ENCODE measurements at regions not wholly inside any gene's neighbourhood (a gene's known extent, or its start where the extent isn't known, plus 50 kb on each side); places are given as distances from the start of the nearest gene placed in this dataset.

DNA sequence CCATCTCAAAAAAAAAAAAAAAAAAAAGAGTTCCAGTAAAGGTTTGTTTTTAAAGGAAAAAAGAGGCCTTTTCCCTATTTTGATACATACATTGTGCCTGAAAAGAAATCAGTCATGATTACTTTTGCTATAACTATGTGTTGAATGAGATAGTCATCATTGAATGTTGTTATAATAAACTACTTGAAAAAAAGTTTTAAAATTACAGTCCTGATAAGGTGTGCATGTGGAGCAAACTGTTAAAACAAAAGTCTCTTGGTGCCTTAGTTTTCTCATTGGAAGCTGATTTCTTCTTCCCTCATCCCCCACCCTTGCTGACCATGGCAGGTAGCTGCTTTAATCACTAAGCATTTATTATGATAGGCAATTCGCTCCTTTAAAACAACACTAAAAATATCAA lies 172.3 kb upstream of the TBCA start:
- no peaks in the 10 kb centered on the region for H3K36me3 ChIP-seq (ENCODE audit: control insufficient read depth in 4 of 4, insufficient read depth in 4 of 4, low read length in 3 of 4)
- H3K4me3 ChIP-seq (ENCODE audit: control insufficient read depth in 1 of 7, extremely low read depth in 1 of 7, insufficient read depth in 4 of 7, low read depth in 2 of 7, low read length in 6 of 7), result no peak overlapping the region
- DNase-seq, result no peak
- CTCF ChIA-PET, result interaction anchor here (0.9 kb wide), 1 partner anchor 60 kb away, joined by 4 read pairs; no protein-coding TSS in a partner anchor
- H3K27ac ChIP-seq (ENCODE audit: insufficient read depth in 1 of 2, low read depth in 1 of 2, low read length in 2 of 2, poor library complexity in 1 of 2, severe bottlenecking in 2 of 2), result no peak overlapping the region
- H3K4me1 ChIP-seq (ENCODE audit: control extremely low read depth in 1 of 4, control insufficient read depth in 4 of 4, insufficient read depth in 4 of 4, low read length in 3 of 4), result no peaks in the 10 kb centered on the region
- H3K27me3 ChIP-seq (replicated peaks in 2 of 5; ENCODE audit: control insufficient read depth in 4 of 5, insufficient read depth in 5 of 5, low read length in 4 of 5), result peaks cover 2 to 12% (median 4%) of the 10 kb centered on the region in 5 experiments
- no peaks in the 10 kb centered on the region for H3K9me3 ChIP-seq (ENCODE audit: control extremely low read depth in 1 of 5, control insufficient read depth in 4 of 5, insufficient read depth in 2 of 5, low read depth in 1 of 5, low read length in 4 of 5)
- WGBS (ENCODE audit: insufficient coverage), result no CpG with 5 or more reads among the region's 1 CpG
- POLR2A ChIA-PET, result no interaction called here

- H3K4me1 ChIP-seq (ENCODE audit: control extremely low read depth in 1 of 4, control insufficient read depth in 4 of 4, insufficient read depth in 4 of 4, low read length in 3 of 4), result no peaks in the 10 kb centered on the region
- POLR2A ChIA-PET, result no interaction called here
- no peaks in the 10 kb centered on the region for H3K9me3 ChIP-seq (ENCODE audit: control extremely low read depth in 1 of 5, control insufficient read depth in 4 of 5, insufficient read depth in 2 of 5, low read depth in 1 of 5, low read length in 4 of 5)
- H3K27ac ChIP-seq (ENCODE audit: insufficient read depth in 1 of 2, low read depth in 1 of 2, low read length in 2 of 2, poor library complexity in 1 of 2, severe bottlenecking in 2 of 2), result no peak overlapping the region
- WGBS (ENCODE audit: insufficient coverage), result 97% methylated on average over 5 of the region's 7 CpGs
- H3K4me3 ChIP-seq (ENCODE audit: control insufficient read depth in 1 of 7, extremely low read depth in 1 of 7, insufficient read depth in 4 of 7, low read depth in 2 of 7, low read length in 6 of 7), result no peak overlapping the region
- CTCF ChIA-PET, result no interaction called here
- H3K36me3 ChIP-seq (ENCODE audit: control insufficient read depth in 4 of 4, insufficient read depth in 4 of 4, low read length in 3 of 4), result no peaks in the 10 kb centered on the region
- H3K27me3 ChIP-seq (replicated peaks in 2 of 5; ENCODE audit: control insufficient read depth in 4 of 5, insufficient read depth in 5 of 5, low read length in 4 of 5), result peaks cover 2 to 12% (median 4%) of the 10 kb centered on the region in 5 experiments
- no peak for DNase-seq
Observed at GRCh38 chr5:77947041-77947428, 170.9 kb upstream of the TBCA start.

DNA sequence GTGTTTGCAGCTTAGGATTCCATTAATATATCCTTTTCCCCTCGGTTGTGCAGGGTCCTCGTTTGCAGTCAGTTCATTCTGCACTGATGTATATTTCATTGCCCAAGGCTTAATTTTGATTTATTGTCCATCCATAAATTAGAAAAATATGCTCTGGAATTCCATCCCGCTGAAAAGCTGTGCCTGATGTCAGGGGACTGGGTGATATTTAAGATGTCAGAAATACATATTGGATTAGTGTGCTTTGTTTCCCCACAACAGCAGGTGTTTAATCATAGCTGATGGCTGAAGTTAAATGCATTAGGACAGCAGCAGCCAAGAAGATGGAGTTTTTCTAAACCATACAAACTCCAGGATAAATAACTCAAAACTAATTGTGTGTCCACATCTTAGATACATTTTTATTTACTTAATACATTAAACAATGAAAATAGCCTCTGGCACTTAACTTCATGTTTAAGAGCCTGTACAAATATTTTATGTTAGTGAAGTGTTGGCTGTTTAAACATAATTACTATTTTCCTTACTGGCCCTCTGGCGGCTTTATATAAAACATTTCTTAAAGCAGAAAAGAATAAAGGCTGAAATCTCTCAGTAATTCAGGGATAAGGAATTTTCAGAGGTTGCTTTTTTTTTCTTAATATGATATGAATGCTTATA lies 170.4 kb upstream of the TBCA start:
- H3K4me1 ChIP-seq (ENCODE audit: control extremely low read depth in 1 of 4, control insufficient read depth in 4 of 4, insufficient read depth in 4 of 4, low read length in 3 of 4), result no peaks in the 10 kb centered on the region
- H3K27ac ChIP-seq (ENCODE audit: insufficient read depth in 1 of 2, low read depth in 1 of 2, low read length in 2 of 2, poor library complexity in 1 of 2, severe bottlenecking in 2 of 2), result no peak overlapping the region
- no peaks in the 10 kb centered on the region for H3K36me3 ChIP-seq (ENCODE audit: control insufficient read depth in 4 of 4, insufficient read depth in 4 of 4, low read length in 3 of 4)
- WGBS (ENCODE audit: insufficient coverage), result 100% methylated on average over 1 of the region's 4 CpGs
- peaks cover 2 to 12% (median 4%) of the 10 kb centered on the region in 5 experiments for H3K27me3 ChIP-seq (replicated peaks in 2 of 5; ENCODE audit: control insufficient read depth in 4 of 5, insufficient read depth in 5 of 5, low read length in 4 of 5)
- DNase-seq, result no peak
- no peaks in the 10 kb centered on the region for H3K9me3 ChIP-seq (ENCODE audit: control extremely low read depth in 1 of 5, control insufficient read depth in 4 of 5, insufficient read depth in 2 of 5, low read depth in 1 of 5, low read length in 4 of 5)
- no peak overlapping the region for H3K4me3 ChIP-seq (ENCODE audit: control insufficient read depth in 1 of 7, extremely low read depth in 1 of 7, insufficient read depth in 4 of 7, low read depth in 2 of 7, low read length in 6 of 7)
- CTCF ChIA-PET, result no interaction called here
- POLR2A ChIA-PET, result no interaction called here

GRCh38 chr5:77945874-77946273 lies 169.7 kb upstream of the TBCA start:
- peaks cover 2 to 12% (median 4%) of the 10 kb centered on the region in 5 experiments for H3K27me3 ChIP-seq (replicated peaks in 2 of 5; ENCODE audit: control insufficient read depth in 4 of 5, insufficient read depth in 5 of 5, low read length in 4 of 5)
- no peak overlapping the region for H3K27ac ChIP-seq (ENCODE audit: insufficient read depth in 1 of 2, low read depth in 1 of 2, low read length in 2 of 2, poor library complexity in 1 of 2, severe bottlenecking in 2 of 2)
- CTCF ChIA-PET, result no interaction called here
- no peaks in the 10 kb centered on the region for H3K4me1 ChIP-seq (ENCODE audit: control extremely low read depth in 1 of 4, control insufficient read depth in 4 of 4, insufficient read depth in 4 of 4, low read length in 3 of 4)
- H3K36me3 ChIP-seq (ENCODE audit: control insufficient read depth in 4 of 4, insufficient read depth in 4 of 4, low read length in 3 of 4), result no peaks in the 10 kb centered on the region
- no peak for DNase-seq
- POLR2A ChIA-PET, result no interaction called here
- H3K4me3 ChIP-seq (ENCODE audit: control insufficient read depth in 1 of 7, extremely low read depth in 1 of 7, insufficient read depth in 4 of 7, low read depth in 2 of 7, low read length in 6 of 7), result no peak overlapping the region
- peaks cover 0 to under 1% (median 0%) of the 10 kb centered on the region in 5 experiments for H3K9me3 ChIP-seq (ENCODE audit: control extremely low read depth in 1 of 5, control insufficient read depth in 4 of 5, insufficient read depth in 2 of 5, low read depth in 1 of 5, low read length in 4 of 5)
- 100% methylated on average over 1 of the region's 3 CpGs for WGBS (ENCODE audit: insufficient coverage)

GRCh38 chr5:77944757-77945340 lies 168.7 kb upstream of the TBCA start:
- CTCF ChIA-PET, result interaction anchor here (0.8 kb wide), 1 partner anchor 9 kb away, joined by 4 read pairs; no protein-coding TSS in a partner anchor
- peaks cover 2 to 8% (median 4%) of the 10 kb centered on the region in 5 experiments for H3K27me3 ChIP-seq (replicated peaks in 2 of 5; ENCODE audit: control insufficient read depth in 4 of 5, insufficient read depth in 5 of 5, low read length in 4 of 5)
- no peaks in the 10 kb centered on the region for H3K36me3 ChIP-seq (ENCODE audit: control insufficient read depth in 4 of 4, insufficient read depth in 4 of 4, low read length in 3 of 4)
- POLR2A ChIA-PET, result no interaction called here
- no peak overlapping the region for H3K27ac ChIP-seq (ENCODE audit: insufficient read depth in 1 of 2, low read depth in 1 of 2, low read length in 2 of 2, poor library complexity in 1 of 2, severe bottlenecking in 2 of 2)
- no peak for DNase-seq
- H3K4me1 ChIP-seq (ENCODE audit: control extremely low read depth in 1 of 4, control insufficient read depth in 4 of 4, insufficient read depth in 4 of 4, low read length in 3 of 4), result no peaks in the 10 kb centered on the region
- peaks cover 0 to 3% (median 0%) of the 10 kb centered on the region in 5 experiments for H3K9me3 ChIP-seq (ENCODE audit: control extremely low read depth in 1 of 5, control insufficient read depth in 4 of 5, insufficient read depth in 2 of 5, low read depth in 1 of 5, low read length in 4 of 5)
- WGBS (ENCODE audit: insufficient coverage), result 100% methylated on average over 1 of the region's 3 CpGs
- no peak overlapping the region for H3K4me3 ChIP-seq (ENCODE audit: control insufficient read depth in 1 of 7, extremely low read depth in 1 of 7, insufficient read depth in 4 of 7, low read depth in 2 of 7, low read length in 6 of 7)

DNA sequence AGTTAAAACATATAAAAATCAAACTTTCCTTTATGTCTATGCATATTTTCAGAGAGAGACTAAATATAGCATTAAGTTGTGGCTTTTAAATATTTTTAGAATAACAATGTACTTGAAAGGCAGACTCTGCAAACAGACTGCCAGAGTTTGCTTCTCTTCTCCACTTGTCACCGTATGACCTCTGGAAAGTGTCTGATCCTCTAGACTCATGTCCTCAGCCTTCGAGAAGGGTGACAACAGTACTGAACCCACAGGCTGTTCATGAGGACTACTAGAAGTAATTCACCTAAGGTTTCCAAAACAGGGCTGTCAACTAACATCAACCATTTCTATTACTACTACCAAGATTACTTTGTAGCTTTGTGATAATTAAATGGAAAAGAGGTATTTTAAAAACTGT lies 167.7 kb upstream of the TBCA start:
- H3K9me3 ChIP-seq (ENCODE audit: control extremely low read depth in 1 of 5, control insufficient read depth in 4 of 5, insufficient read depth in 2 of 5, low read depth in 1 of 5, low read length in 4 of 5), result peaks cover 0 to 3% (median 0%) of the 10 kb centered on the region in 5 experiments
- H3K27me3 ChIP-seq (replicated peaks in 2 of 5; ENCODE audit: control insufficient read depth in 4 of 5, insufficient read depth in 5 of 5, low read length in 4 of 5), result peaks cover 0 to 8% (median 2%) of the 10 kb centered on the region in 5 experiments
- H3K4me3 ChIP-seq (ENCODE audit: control insufficient read depth in 1 of 7, extremely low read depth in 1 of 7, insufficient read depth in 4 of 7, low read depth in 2 of 7, low read length in 6 of 7), result no peak overlapping the region
- no peak for DNase-seq
- WGBS (ENCODE audit: insufficient coverage), result 100% methylated on average over 2 of the region's 2 CpGs
- H3K4me1 ChIP-seq (ENCODE audit: control extremely low read depth in 1 of 4, control insufficient read depth in 4 of 4, insufficient read depth in 4 of 4, low read length in 3 of 4), result no peaks in the 10 kb centered on the region
- POLR2A ChIA-PET, result no interaction called here
- CTCF ChIA-PET, result interaction anchor here (0.8 to 1.5 kb wide), 4 partner anchors 8 to 79 kb away, joined by 3 to 4 read pairs (median 4); no protein-coding TSS in a partner anchor
- no peaks in the 10 kb centered on the region for H3K36me3 ChIP-seq (ENCODE audit: control insufficient read depth in 4 of 4, insufficient read depth in 4 of 4, low read length in 3 of 4)
- H3K27ac ChIP-seq (ENCODE audit: insufficient read depth in 1 of 2, low read depth in 1 of 2, low read length in 2 of 2, poor library complexity in 1 of 2, severe bottlenecking in 2 of 2), result no peak overlapping the region

DNA sequence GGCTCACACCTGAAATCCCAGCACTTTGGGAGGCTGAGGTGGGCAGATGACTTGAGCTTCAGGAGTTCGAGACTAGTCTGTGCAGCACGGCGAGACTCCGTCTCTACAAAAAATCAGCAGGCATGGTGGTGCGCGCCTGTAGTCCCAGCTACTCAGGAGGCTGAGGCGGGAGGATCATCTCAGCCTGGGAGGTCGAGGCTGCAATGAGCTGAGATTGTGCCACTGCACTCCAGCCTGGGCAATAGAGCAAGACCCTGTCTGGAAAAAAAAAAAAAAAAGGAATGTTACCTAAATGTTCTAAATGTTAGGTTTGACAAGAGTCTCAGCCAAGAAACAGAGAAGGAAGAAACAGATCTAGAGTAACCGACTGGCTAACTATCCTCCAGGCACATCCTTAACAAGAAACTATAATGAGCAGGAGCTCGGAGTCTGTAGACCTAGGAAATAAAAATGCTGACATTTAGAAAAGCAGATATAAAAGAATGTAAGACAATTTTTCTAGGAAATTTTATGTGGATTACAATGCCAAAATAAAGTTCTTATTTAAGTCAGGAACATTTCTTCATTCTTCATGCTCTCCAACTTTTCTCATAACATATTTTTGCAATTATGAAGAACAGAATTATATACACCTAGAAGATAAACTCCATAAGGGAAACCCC lies 166.6 kb upstream of the TBCA start:
- H3K9me3 ChIP-seq (ENCODE audit: control extremely low read depth in 1 of 5, control insufficient read depth in 4 of 5, insufficient read depth in 2 of 5, low read depth in 1 of 5, low read length in 4 of 5), result peaks cover 0 to 3% (median 0%) of the 10 kb centered on the region in 5 experiments
- ChIA-PET CTCF (interaction anchor here (0.8 to 1.5 kb wide), 3 partner anchors 9 to 78 kb away, joined by 3 to 4 read pairs (median 3); no protein-coding TSS in a partner anchor), POLR2A (no interaction called here)
- H3K27me3 ChIP-seq (replicated peaks in 2 of 5; ENCODE audit: control insufficient read depth in 4 of 5, insufficient read depth in 5 of 5, low read length in 4 of 5), result peaks cover 0 to 8% (median 2%) of the 10 kb centered on the region in 5 experiments
- no peak overlapping the region for H3K4me3 ChIP-seq (ENCODE audit: control insufficient read depth in 1 of 7, extremely low read depth in 1 of 7, insufficient read depth in 4 of 7, low read depth in 2 of 7, low read length in 6 of 7)
- peaks cover 0 to under 1% (median 0%) of the 10 kb centered on the region in 4 experiments for H3K4me1 ChIP-seq (ENCODE audit: control extremely low read depth in 1 of 4, control insufficient read depth in 4 of 4, insufficient read depth in 4 of 4, low read length in 3 of 4)
- WGBS (ENCODE audit: insufficient coverage), result 93% methylated on average over 6 of the region's 10 CpGs
- no peaks in the 10 kb centered on the region for H3K36me3 ChIP-seq (ENCODE audit: control insufficient read depth in 4 of 4, insufficient read depth in 4 of 4, low read length in 3 of 4)
- DNase-seq, result no peak
- no peak overlapping the region for H3K27ac ChIP-seq (ENCODE audit: insufficient read depth in 1 of 2, low read depth in 1 of 2, low read length in 2 of 2, poor library complexity in 1 of 2, severe bottlenecking in 2 of 2)

All from common myeloid progenitor, CD34-positive (primary cell).